WTC11 (cell line): ENCODE measurements at regions not wholly inside any gene's neighbourhood (a gene's known extent, or its start where the extent isn't known, plus 50 kb on each side); places are given as distances from the start of the nearest gene placed in this dataset.

Experiments
- ATAC-seq: fragments of 200-7000 bp; cut with Tn5 transposase; 2 replicates; pipeline ENCODE4 v1.10.0; 2021; ENCODE audit warnings: mild to moderate bottlenecking, moderate library complexity
- CTCF ChIA-PET: fragments of 300-600 bp; sonication (Branson Sonifier 250); formaldehyde crosslinking; loops from one replicate; lab custom pipeline; 2021; ENCODE audit warnings: antibody characterized with exemption; lab: Charles Lee
- POLR2A ChIA-PET: fragments of 350-600 bp; sonication (Branson Sonifier 250); formaldehyde crosslinking; loops from one replicate; lab custom pipeline; 2021; ENCODE audit warnings: antibody characterized with exemption; lab: Charles Lee
- DNase-seq: peaks from one replicate; pipeline ENCODE4 v3.0.0; 2021; ENCODE audit warnings: low spot score
- H3K27ac Mint-ChIP-seq: 2 replicates; pipeline ENCODE4 v1.8.0; 2021; ENCODE audit warnings: mixed read lengths
- H3K27me3 Mint-ChIP-seq: 2 replicates; pipeline ENCODE4 v1.8.0; 2021; ENCODE audit warnings: low read depth, mild to moderate bottlenecking, moderate library complexity, mixed read lengths
- H3K36me3 Mint-ChIP-seq: 2 replicates; pipeline ENCODE4 v1.8.0; 2021; ENCODE audit warnings: mixed read lengths
- H3K4me1 Mint-ChIP-seq: 2 replicates; pipeline ENCODE4 v1.8.0; 2022; ENCODE audit warnings: mixed read lengths
- H3K4me3 Mint-ChIP-seq: 2 replicates; pipeline ENCODE4 v1.8.0; 2021; ENCODE audit warnings: mild to moderate bottlenecking, moderate library complexity, mixed read lengths
- H3K9me3 Mint-ChIP-seq: 2 replicates; pipeline ENCODE4 v1.8.0; 2021; ENCODE audit warnings: mixed read lengths
- GTF2I ChIP-seq: fragments of 250-450 bp; sonication (Bioruptor Pico); conservative IDR thresholded peaks from 2 replicates; pipeline ENCODE4 v1.4.0; 2021; ENCODE audit warnings: mild to moderate bottlenecking
- HMGXB4 ChIP-seq: sonication (generic); formaldehyde crosslinking; IDR thresholded peaks from 2 replicates; pipeline ENCODE4 v1.8.1; 2023; ENCODE audit warnings: mild to moderate bottlenecking, moderate library complexity, missing genetic modification reagents
- IRF1 ChIP-seq: sonication (generic); formaldehyde crosslinking; IDR thresholded peaks from 2 replicates; pipeline ENCODE4 v1.8.0; 2023; ENCODE audit warnings: missing genetic modification reagents
- NFATC4 ChIP-seq: fragments of 250-450 bp; sonication (Bioruptor Pico); IDR thresholded peaks from 2 replicates; pipeline ENCODE4 v1.9.0; 2021; ENCODE audit warnings: mild to moderate bottlenecking
- NFE2L1 ChIP-seq: sonication (generic); formaldehyde crosslinking; IDR thresholded peaks from 2 replicates; pipeline ENCODE4 v1.8.1; 2023; ENCODE audit warnings: missing genetic modification reagents
- NR2C2 ChIP-seq: sonication (generic); formaldehyde crosslinking; IDR thresholded peaks from 2 replicates; pipeline ENCODE4 v1.8.0; 2022; ENCODE audit warnings: mild to moderate bottlenecking, missing genetic modification reagents
- PRRX2 ChIP-seq: fragments of 250-450 bp; sonication (Bioruptor Pico); IDR thresholded peaks from 2 replicates; pipeline ENCODE4 v1.8.0; 2021; ENCODE audit warnings: mild to moderate bottlenecking
- SMAD4 ChIP-seq: sonication (generic); formaldehyde crosslinking; IDR thresholded peaks from 2 replicates; pipeline ENCODE4 v1.8.0; 2022; ENCODE audit warnings: mild to moderate bottlenecking, missing genetic modification reagents
- USF2 ChIP-seq: sonication (generic); formaldehyde crosslinking; IDR thresholded peaks from 2 replicates; pipeline ENCODE4 v1.8.1; 2023; ENCODE audit warnings: mild to moderate bottlenecking, missing genetic modification reagents, moderate library complexity
- ZNF317 ChIP-seq: sonication (generic); formaldehyde crosslinking; IDR thresholded peaks from 2 replicates; pipeline ENCODE4 v1.8.1; 2023; ENCODE audit warnings: low read depth, mild to moderate bottlenecking, moderate library complexity, missing genetic modification reagents, borderline replicate concordance
- TF ChIP-seq, protein P1 (sequence below): fragments of 250-450 bp; sonication (Bioruptor Pico); conservative IDR thresholded peaks from 2 replicates; pipeline ENCODE4 v1.9.0; 2021; ENCODE audit warnings: mild to moderate bottlenecking
- TF ChIP-seq, protein P2 (sequence below): sonication (generic); formaldehyde crosslinking; IDR thresholded peaks from 2 replicates; pipeline ENCODE4 v1.8.1; 2023; ENCODE audit warnings: mild to moderate bottlenecking, missing genetic modification reagents, moderate library complexity
- TF ChIP-seq, protein P3 (sequence below): sonication (generic); formaldehyde crosslinking; IDR thresholded peaks from 2 replicates; pipeline ENCODE4 v1.8.1; 2023; ENCODE audit warnings: mild to moderate bottlenecking, missing genetic modification reagents
- TF ChIP-seq, protein P4 (sequence below): fragments of 250-450 bp; sonication (Bioruptor Pico); IDR thresholded peaks from 2 replicates; pipeline ENCODE4 v1.9.0; 2021; ENCODE audit warnings: mild to moderate bottlenecking
- TF ChIP-seq, protein P5 (sequence below): sonication (generic); formaldehyde crosslinking; IDR thresholded peaks from 2 replicates; pipeline ENCODE4 v1.8.1; 2023; ENCODE audit warnings: mild to moderate bottlenecking, missing genetic modification reagents, borderline replicate concordance

- Mint-ChIP-seq H3K4me1 (peaks cover 2% of the 10 kb centered on the region; the same call in 1 of the 2 replicates), H3K36me3 (no peaks in the 10 kb centered on the region), H3K4me3 (no peak overlapping the region), H3K27me3 (no peaks in the 10 kb centered on the region), H3K9me3 (no peaks in the 10 kb centered on the region), H3K27ac (no peak overlapping the region)
- ATAC-seq = no peak
- ChIA-PET CTCF (no interaction called here), POLR2A (no interaction called here)
- no peak for DNase-seq
- no peak for TF ChIP-seq SMAD4 (CRISPR knock-in tag)
- no peak for TF ChIP-seq PRRX2 (CRISPR knock-in tag)
- TF ChIP-seq, protein P1, sequence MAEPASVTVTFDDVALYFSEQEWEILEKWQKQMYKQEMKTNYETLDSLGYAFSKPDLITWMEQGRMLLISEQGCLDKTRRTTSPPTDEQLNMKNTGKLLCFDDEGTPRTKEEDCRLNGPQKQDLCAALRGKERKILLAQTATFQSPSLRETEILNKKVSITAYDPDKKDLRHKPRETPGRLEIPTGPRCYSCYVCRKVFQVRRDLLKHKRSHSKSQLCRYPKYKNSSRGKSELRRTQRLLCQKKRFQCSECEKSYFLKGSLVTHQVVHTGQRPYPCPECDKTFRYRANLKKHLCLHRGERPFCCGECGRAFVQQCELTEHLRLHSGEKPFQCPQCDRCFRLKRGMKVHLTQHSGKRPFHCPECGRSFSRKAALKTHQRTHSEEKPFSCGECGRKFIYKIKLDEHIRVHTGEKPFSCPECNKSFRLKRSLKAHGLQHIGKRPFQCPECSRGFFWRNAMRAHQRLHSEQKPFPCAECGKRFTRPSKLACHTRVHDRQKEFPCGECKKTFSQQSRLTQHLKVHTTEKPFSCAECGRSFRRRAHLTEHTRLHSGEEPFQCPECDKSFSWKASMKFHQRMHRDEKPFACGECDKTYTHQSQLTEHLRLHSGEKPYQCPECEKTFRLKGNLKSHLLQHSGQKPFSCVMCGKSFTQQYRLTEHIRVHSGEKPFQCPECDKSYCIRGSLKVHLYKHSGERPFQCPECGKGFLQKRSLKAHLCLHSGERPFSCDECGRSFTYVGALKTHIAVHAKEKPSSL (CRISPR knock-in tag) = no peak
- TF ChIP-seq NFE2L1 (CRISPR knock-in tag) = no peak
Measured at GRCh38 chr18:40356168-40356567, 1598.9 kb upstream of the PIK3C3 start.

- H3K4me3 Mint-ChIP-seq = no peak overlapping the region
- POLR2A ChIA-PET = no interaction called here
- ATAC-seq (no peak), DNase-seq (no peak)
- H3K27ac Mint-ChIP-seq = no peak overlapping the region
- H3K9me3 Mint-ChIP-seq = no peaks in the 10 kb centered on the region
- no peak for TF ChIP-seq IRF1 (CRISPR knock-in tag)
- TF ChIP-seq USF2 (CRISPR knock-in tag) = no peak
- H3K36me3 Mint-ChIP-seq = no peaks in the 10 kb centered on the region
- no peaks in the 10 kb centered on the region for H3K27me3 Mint-ChIP-seq
- CTCF ChIA-PET = no interaction called here
- H3K4me1 Mint-ChIP-seq = peaks cover 2% of the 10 kb centered on the region; the same call in 1 of the 2 replicates
Measured at GRCh38 chr18:40355726-40356125, 1599.3 kb upstream of the PIK3C3 start.

- Mint-ChIP-seq H3K9me3 (no peaks in the 10 kb centered on the region), H3K27me3 (no peaks in the 10 kb centered on the region), H3K4me3 (no peak overlapping the region), H3K36me3 (no peaks in the 10 kb centered on the region), H3K4me1 (no peaks in the 10 kb centered on the region), H3K27ac (no peak overlapping the region)
- DNase-seq (no peak), ATAC-seq (no peak)
- ChIA-PET POLR2A (no interaction called here), CTCF (no interaction called here)
- TF ChIP-seq, protein P2, sequence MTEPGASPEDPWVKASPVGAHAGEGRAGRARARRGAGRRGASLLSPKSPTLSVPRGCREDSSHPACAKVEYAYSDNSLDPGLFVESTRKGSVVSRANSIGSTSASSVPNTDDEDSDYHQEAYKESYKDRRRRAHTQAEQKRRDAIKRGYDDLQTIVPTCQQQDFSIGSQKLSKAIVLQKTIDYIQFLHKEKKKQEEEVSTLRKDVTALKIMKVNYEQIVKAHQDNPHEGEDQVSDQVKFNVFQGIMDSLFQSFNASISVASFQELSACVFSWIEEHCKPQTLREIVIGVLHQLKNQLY = no peak
- TF ChIP-seq, protein P1 (CRISPR knock-in tag) = no peak
- no peak for TF ChIP-seq USF2 (CRISPR knock-in tag)
- no peak for TF ChIP-seq GTF2I (CRISPR knock-in tag)
- TF ChIP-seq, protein P3, sequence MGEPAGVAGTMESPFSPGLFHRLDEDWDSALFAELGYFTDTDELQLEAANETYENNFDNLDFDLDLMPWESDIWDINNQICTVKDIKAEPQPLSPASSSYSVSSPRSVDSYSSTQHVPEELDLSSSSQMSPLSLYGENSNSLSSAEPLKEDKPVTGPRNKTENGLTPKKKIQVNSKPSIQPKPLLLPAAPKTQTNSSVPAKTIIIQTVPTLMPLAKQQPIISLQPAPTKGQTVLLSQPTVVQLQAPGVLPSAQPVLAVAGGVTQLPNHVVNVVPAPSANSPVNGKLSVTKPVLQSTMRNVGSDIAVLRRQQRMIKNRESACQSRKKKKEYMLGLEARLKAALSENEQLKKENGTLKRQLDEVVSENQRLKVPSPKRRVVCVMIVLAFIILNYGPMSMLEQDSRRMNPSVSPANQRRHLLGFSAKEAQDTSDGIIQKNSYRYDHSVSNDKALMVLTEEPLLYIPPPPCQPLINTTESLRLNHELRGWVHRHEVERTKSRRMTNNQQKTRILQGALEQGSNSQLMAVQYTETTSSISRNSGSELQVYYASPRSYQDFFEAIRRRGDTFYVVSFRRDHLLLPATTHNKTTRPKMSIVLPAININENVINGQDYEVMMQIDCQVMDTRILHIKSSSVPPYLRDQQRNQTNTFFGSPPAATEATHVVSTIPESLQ (CRISPR knock-in tag) = no peak
- no peak for TF ChIP-seq NFATC4 (CRISPR knock-in tag)
- no peak for TF ChIP-seq NR2C2 (CRISPR knock-in tag)
- no peak for TF ChIP-seq ZNF317
- TF ChIP-seq, protein P4, sequence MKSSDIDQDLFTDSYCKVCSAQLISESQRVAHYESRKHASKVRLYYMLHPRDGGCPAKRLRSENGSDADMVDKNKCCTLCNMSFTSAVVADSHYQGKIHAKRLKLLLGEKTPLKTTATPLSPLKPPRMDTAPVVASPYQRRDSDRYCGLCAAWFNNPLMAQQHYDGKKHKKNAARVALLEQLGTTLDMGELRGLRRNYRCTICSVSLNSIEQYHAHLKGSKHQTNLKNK (CRISPR knock-in tag) = no peak
- no peak for TF ChIP-seq HMGXB4 (CRISPR knock-in tag)
- TF ChIP-seq, protein P5, sequence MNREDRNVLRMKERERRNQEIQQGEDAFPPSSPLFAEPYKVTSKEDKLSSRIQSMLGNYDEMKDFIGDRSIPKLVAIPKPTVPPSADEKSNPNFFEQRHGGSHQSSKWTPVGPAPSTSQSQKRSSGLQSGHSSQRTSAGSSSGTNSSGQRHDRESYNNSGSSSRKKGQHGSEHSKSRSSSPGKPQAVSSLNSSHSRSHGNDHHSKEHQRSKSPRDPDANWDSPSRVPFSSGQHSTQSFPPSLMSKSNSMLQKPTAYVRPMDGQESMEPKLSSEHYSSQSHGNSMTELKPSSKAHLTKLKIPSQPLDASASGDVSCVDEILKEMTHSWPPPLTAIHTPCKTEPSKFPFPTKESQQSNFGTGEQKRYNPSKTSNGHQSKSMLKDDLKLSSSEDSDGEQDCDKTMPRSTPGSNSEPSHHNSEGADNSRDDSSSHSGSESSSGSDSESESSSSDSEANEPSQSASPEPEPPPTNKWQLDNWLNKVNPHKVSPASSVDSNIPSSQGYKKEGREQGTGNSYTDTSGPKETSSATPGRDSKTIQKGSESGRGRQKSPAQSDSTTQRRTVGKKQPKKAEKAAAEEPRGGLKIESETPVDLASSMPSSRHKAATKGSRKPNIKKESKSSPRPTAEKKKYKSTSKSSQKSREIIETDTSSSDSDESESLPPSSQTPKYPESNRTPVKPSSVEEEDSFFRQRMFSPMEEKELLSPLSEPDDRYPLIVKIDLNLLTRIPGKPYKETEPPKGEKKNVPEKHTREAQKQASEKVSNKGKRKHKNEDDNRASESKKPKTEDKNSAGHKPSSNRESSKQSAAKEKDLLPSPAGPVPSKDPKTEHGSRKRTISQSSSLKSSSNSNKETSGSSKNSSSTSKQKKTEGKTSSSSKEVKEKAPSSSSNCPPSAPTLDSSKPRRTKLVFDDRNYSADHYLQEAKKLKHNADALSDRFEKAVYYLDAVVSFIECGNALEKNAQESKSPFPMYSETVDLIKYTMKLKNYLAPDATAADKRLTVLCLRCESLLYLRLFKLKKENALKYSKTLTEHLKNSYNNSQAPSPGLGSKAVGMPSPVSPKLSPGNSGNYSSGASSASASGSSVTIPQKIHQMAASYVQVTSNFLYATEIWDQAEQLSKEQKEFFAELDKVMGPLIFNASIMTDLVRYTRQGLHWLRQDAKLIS (CRISPR knock-in tag) = no peak
Measured at GRCh38 chr18:40348196-40348595, 1606.8 kb upstream of the PIK3C3 start.
